Activated CD8-positive, alpha-beta memory T cell treated with anti-CD3 and anti-CD28 coated beads for 24 hours (primary cell): ENCODE measurements at regions not wholly inside any gene's neighbourhood (a gene's known extent, or its start where the extent isn't known, plus 50 kb on each side); places are given as distances from the start of the nearest gene placed in this dataset.
"Not testable (repeated sequence)": the region's sequence is repeated elsewhere in the genome, so short reads cannot be mapped to it uniquely, and the experiment has no call there.

Source experiments
- DNase-seq: peaks from one replicate; pipeline ENCODE4 v3.0.0-alpha.2; 2020

DNA sequence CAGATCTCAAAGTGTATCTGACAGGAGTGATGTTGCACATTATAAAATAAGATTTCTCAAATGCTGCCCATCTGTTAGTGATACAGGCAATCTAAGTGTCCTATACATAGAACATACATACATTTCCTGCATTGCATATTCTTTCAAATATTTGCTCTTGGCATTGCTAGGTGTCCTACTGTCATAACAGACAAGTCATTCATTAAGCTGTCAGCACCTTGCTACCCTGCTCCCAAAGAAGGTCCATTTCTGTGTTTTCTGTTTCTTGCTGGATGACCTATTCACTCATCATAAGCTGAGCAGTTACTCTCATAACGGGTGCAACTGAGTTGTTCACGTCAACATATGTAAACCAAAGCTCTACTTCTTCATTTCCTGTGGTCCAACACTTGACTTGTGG lies 719.0 kb downstream of the KCNJ2 start:
- DNase-seq = no peak

DNA sequence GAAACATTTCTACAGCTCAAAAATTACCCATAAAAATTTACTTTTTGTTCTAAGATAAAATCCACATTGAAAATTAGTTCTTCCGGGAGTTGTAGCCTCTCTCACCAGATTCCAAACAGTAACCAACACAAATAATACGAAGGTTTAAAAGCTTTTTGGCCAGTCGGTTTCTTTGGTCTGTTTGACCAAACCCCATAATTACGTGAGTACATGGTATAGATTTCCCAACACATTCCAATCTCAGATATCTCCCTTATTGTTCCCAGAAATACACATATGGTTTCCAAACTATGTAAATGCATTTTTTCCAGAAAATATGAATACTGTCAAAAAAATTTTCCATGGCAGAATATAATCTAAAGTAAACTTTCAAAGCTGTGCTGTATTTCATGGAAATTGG lies 722.0 kb downstream of the KCNJ2 start:
- no peak for DNase-seq

DNA sequence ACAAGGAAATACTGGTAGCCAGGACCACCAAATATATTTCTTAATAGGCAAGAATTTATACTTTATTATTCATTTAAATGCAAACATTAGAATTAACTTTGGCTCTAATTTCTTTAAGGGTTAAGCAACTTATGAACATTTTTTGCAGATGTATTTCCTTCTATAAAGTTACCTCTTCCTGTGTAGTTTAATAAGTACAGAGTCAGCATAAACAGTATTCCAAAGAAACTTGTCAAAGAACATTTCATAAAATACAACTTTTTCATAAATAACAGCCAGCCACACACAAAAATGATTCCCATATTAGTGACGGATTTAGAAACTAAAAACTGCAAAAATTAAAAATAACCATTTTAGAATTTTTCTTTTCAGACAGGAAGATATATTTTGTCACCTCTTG lies 723.2 kb downstream of the KCNJ2 start:
- DNase-seq = no peak

DNA sequence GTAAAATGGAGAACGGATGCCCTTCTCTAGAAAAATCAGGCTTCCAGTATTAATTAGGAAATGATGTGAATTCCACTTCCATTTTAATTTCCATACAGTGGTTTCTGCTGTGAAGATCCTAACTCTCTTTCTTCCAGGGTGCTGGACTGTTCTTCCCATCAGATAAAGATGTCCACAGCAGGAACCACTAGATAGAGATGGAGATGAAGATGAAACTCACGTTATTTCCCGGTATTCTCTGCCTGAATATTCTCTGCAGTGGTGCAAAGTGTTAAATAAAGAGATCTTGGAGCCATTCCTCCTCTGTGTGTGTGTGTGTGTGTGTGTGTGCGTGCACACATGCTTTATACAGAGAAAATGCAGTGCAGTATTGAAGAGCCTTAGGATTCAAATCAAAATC lies 727.5 kb downstream of the KCNJ2 start:
- DNase-seq = no peak

DNA sequence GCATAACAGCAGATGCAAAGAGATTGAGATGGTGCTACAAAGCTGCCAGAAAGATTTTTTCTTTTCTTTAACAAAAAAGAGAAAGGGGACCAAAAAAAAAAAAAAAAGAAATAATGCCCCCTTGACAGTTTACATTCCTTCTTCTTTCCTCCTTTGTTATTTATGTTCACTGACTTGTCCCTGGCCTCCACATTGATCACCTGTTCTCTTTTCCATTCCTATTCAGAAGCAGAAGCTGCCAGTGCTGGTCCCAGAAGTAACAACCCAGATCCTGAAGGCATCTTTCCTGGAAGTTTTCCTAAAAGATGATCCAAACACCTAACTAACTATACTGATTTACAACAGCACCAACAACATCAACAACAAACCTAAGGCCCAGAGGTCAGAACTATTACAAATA lies 728.1 kb downstream of the KCNJ2 start:
- DNase-seq = no peak

DNA sequence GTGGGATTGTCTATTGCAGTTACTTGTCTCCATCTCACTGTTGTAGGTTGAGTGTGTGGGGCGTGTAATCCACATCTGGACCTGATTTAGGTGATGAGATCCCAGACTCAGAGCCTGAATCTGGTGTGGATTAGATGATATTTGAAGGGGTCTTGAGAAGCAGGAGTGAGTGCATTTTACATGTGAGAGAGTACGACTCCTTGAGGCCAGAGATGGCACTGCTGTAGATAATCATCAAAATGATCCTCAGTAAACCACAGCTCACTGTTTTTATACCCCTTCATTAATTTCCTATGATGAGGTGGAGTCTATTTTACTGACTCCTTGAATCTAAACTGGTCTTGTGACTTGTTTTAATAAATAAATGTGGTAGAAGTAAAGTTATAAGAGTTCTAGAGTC lies 732.5 kb downstream of the KCNJ2 start:
- no peak for DNase-seq

DNA sequence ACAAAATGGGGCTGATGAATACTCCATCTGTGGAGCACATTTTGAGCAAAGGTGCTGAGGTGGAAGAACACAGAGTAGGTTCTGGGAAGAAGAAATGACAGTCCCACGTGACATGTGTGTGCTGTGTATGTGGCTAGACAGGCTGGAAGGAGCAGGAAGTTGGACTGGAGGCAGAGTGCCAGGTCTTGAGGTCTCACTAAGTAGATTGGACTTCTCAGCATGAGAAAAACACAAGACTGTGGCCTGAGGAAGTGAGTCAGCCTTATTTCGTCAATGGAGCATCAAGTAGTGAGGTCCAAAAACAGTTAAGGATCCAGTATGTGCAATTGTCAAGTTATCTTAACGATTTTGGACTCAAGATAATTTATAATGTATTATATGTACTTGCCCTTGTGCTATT lies 736.5 kb downstream of the KCNJ2 start:
- DNase-seq = no peak

DNA sequence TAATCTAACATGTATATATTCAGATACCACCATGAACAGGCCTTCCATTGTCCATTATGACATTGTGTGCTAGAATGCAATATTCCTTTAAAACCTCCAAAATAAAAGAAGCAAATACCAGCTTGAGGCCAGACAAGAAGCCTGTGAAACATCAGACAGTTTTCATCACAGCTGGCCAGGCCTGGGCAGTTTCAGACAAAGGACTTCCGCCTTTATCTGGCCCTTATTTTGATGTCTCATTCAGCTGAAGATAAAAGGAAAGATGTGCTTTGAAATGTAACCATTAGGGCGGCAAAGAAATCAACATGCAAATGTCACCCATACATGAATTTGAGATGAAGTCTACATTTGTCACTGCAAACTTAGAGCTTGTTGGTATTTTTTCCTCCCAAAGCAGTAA lies 737.5 kb downstream of the KCNJ2 start:
- DNase-seq = no peak

DNA sequence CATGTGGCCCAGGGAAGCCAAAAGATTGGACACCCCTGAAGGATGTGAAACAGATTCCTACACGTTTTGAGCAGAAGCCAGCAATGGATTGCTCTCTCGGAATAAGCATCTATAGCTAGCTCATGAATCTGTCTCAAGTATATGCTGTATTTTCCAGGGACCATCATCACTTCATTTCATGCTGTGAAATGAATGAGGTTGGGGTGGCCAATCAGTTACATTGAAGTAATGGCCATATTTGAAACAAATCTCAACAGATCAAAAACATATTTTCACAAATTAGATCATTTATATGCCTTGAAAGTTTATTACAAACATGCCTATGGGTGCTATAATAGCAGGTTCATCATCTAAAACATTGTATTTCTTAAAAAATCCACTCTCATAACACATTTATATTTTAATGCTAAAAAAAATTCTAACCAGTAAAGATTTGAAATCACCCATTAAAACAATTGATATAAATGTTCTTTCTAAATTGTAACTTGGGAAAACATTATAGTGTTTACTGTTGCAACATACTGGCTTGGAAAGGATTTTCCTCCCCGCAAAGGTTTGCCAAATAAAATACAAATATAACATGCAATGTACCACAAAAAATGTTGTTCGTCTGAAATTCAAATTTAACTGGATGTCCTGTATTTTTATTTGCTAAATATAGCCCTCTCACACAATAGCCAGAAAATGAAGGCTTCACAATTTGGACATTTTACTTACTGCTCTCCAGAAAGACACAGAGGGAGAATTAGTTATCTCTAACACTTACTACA lies 743.6 kb downstream of the KCNJ2 start:
- DNase-seq = no peak

DNA sequence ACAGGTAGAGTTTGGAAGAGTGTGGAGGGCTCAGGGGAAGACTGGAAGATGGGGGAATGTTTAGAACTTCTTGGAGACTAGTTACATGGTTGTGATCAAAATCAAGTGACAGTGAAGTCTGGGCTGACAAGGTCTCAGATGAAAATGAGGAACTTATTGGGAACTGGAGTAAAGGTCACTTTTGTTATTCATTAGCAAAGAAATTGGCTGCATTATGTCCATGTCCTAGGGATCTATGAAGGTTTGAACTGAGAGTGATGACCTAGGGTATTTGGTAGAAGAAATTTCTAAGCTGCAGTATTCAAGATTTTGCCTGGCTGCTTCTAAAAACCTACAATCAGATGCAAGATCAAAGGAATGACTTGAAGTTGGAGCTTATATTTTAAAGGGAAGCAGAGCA lies 747.1 kb downstream of the KCNJ2 start:
- no peak for DNase-seq

DNA sequence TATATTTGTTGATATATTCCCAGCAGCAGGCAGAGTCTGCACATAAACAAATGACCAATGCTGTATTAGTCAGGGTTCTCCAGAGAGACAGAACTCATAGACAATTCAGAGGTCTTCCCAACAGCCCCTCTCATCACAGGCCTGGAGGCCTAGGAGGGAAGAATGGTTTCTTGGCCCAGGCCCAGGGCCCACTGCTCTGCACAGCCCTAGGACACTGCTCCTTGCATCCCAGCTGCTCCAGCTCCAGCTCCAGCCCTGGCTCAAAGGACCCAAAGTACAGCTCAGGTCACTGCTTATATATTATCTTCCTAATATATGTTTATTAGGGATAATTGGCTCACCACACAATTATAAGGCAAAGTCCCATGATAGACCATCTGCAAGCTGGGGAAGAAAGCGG lies 749.9 kb downstream of the KCNJ2 start:
- no peak for DNase-seq

DNA sequence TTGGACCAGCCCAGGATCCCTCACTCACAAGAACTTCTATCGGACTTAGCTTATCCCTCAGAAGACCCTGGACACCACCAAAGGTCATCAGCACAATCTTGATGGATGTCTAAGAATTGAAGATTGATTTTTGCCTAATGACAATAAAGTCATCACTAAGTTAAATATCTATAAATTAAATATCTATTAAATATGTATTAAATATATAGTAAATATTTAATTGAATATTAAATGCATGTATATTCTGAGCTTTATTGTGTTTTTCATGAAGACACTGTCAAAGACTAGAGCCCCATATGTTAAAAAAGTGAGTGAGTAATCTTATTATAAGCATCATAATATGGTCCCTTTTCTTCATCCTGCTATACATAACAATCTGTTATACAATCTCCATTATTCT lies 751.1 kb downstream of the KCNJ2 start:
- DNase-seq = no peak

DNA sequence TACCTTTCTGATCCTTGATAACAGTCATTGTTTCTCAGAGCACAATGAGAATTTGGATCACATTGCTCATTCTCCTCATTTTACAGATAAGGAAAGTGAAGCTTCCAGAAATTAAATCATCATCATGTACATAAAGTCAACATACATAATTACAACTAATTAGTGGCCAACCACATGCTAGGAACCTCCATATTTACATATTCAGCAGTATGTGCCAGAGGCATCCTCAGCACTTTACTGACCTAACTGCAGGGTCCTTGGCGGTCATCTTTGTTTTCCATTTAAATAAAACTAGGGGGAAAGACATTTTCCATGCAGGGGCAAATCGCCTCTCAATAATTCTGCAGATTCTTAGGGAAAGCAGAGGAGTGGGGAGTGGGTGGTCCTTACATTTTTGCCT lies 752.9 kb downstream of the KCNJ2 start:
- no peak for DNase-seq

DNA sequence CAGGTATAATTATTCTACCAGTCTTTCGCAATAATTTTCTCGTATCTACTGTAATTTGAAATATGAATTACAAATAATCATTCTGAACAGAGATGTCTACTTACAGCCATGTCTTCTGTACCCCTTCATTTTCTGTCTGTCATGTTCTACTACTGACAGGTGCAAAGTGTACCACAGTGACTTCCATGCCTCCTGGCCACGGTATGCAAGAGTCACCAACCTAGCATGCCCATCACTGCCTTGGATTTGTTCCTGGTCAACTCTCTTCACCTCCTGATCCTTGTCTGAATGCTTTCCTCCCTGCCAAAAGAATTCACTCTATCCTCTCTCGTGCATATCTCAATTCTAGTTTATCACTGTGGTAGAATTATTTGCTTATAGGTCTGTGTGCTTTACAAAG lies 755.4 kb downstream of the KCNJ2 start:
- DNase-seq = no peak

DNA sequence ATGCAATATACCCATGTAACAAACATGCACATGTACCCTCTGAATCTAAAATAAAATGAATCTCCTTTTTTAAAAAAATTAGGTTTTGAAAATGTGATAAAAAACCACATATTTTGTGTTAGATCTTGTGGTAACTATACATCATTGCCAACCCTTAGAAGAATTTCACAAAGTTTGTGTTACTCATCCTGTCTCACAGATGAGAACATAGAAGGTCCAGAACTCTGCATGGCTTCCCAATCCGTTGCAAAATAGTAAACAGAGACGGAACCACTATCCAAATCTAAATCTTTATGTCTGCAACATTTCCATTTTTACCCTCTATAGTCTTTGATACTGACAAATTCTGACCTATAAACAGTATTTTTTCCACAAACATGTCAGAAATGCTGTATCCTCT lies 759.9 kb downstream of the KCNJ2 start:
- no peak for DNase-seq

DNA sequence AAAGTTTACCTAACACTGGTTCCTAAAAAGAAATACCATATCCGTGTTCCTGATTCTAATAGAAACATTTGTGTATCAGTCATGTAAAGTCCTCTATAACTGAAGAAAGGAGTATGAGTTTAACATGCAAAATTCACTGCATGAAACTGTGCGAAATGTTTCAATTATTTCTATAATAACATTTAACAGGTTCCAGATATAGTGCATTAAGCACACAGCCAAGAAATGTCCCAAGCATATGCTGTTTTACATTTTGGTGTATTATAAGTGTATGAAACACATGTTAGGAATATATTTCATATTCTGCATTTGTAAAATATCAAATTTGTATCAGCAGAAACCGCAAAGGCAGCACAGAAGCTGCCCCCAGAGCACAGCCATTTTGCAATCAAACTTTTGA lies 764.9 kb downstream of the KCNJ2 start:
- no peak for DNase-seq

DNA sequence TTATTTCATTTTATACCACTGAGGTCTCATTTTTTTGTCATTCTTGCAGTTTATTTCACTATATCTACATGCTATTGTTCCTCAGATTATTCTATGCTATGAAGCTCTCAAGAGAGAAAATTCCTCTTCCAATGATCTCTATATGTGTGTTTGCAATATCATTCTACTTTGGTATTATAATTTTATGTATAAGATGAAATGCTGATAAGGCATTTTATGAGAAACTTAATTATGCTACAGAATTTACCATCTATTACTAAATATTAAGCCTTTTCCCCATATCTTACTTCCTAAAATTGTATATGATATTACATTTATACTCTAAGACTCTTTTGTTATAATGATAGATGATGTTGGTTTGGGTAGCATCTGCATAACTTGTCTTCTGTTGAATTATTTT lies 765.5 kb downstream of the KCNJ2 start:
- DNase-seq = no peak

DNA sequence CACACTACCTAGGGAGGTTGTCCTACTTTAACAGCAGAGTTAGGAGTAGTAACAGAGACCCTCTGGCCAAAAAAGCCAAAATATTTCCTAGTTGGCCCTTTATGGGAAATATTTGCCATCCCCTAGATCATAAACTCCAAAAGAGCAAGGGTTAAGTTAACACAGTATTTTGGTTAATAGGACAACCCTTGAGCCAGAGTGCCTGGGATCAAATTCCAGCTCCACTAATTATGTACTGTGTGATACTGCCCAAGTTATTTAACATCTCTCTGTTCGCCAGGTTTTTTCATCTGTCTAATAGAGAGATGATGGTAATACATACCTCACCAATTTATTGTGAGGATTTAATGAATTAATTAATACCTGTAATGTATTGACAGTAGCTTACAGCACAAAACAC lies 767.4 kb downstream of the KCNJ2 start:
- DNase-seq = no peak

DNA sequence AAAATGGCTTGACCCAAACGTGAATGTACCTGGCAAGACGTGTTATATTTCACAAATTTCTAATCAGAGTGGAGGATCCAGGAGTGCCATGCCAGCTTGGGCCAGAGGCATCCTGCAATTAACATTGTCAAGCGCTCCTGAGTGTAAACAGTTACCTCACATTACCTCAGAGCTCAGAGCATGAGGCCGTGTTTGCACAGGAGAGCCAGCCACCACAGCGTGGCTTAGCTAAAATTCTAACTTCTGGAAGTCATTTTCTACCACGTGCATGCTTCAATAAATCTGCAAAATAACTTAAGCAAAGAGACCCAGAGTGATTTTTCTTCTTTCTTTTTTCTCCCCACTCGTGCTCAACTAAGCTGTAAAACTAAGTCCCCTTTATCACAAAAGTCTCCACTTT lies 769.0 kb downstream of the KCNJ2 start:
- no peak for DNase-seq

DNA sequence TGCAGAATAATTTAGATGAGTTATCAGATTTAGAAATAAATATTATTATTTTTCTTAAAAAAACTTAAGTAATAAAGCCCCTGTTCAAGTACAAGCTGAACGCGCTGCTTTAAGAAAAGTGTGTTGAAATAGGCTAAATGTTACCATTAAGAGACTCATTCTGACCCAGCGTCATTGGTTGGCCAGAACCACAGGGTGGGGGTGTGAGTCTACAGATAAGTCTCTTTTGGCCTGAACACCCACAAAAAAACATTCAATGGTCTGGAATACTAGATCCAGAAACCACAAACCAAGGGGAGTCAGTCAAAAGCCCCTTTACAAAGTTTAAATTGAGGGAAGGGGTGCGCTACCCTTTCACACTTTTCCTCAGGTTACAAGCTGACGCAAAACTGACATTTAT lies 776.1 kb downstream of the KCNJ2 start:
- no peak for DNase-seq

DNA sequence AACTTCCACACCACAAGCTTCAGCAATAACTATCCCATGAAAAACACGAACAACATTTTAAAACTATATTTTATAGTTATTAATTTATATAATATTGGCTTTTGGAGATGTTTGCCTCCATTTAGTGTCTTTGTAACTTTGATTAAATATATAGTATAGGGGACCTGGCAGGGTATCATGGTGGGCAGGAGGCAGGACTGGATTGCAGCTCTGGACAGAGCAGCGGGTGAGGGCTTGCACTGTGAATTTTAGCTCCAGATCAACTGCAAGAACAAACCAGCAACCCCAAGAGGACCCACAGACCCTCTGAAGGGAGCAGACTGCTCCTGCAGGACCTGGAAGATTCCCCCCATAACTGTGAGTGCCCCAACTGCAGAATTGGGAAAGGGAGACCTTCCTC lies 777.9 kb downstream of the KCNJ2 start:
- no peak for DNase-seq

DNA sequence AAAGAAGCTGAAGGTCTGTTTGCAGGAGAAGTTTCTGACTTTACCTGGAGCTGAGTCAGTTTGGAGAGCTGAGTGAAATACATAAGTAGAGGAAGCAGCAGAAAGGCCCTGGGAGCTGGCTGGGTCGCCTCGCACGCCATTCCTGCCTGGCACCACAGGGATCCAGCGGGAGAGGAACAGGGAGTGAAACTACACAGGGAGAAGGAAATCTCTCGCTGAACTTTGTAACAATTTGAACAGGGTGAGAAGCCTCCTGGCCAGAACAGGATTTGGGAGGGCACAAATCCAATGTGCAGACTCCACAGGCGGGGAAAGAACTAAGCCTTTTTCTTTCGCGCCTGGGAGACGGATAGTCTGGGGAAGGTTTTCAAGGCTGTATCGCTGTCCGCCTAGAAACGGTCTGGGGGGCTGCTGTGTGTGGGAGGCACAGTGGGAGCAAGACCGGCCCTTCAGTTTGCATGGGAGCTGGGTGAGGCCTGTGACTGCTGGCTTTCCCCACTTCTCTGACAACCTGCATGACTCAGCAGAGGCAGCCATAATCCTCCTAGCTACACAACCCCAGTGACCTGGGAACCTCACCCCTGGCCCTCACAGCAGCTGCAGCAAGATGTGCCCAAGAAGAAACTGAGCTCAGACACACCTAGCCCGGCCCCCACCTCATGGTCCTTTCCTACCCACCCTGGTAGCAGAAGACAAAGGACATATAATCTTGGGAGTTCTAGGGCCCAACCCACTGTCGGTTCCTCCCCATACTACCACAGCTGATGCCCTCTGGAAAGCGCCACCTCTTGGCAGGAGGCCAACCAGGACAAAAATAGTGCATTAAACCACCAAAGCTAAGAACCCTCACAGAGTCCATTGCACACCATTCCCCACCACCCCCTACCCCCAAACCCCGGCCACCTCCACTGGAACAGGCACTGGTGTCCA lies 778.6 kb downstream of the KCNJ2 start:
- no peak for DNase-seq

DNA sequence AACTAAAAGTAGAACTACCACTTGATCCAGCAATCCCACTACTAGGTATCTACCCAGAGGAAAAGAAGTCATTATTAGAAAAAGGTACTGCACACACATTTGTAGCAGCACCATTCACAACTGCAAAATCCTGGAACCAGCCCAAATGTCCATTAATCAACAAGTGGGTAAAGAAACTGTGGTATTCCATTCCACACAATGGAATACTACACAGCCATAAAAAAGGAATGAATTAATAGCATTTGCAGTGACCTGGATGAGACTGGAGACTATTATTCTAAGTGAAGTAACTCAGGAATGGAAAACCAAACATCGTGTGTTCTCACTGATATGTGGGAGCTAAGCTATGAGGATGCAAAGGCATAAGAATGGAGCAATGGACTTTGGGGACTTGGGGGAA lies 783.8 kb downstream of the KCNJ2 start:
- not testable (repeated sequence) for DNase-seq

DNA sequence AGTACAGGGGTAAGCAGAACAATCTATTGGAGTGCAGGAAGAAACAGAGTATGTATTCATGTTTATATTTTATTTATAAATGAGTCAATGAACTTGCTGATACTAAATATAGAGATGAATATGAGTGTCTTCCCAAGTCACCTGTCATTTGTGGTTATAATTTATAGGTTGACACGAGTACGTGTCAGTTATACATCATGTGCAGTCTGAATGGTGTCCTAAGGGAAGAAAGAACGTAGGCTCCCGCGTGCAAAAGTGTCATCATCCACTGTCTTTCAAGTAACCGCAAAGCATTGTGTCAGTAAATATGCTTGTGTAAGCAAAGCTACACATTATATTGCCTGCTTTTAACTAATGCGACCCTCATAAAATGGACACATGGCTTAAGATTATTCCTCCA lies 786.1 kb downstream of the KCNJ2 start:
- DNase-seq = no peak

DNA sequence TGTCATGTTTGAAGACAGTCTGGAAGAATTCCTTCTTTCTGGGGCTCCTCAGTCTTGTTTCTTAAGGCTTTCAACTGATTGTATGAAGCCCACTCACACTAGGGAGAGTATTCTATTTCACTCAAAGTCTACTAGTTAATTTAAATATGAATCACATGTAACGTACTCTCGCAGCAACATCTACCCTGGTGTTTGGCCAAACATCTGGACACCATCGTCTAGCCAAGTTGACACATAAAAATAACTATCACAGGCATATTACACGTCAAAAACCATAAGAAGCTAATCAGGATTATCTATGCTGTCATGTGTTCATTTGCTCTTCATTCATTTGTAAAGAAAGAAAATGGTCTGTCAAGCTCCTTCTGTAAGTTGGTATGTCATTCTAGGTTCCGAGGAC lies 787.4 kb downstream of the KCNJ2 start:
- DNase-seq = no peak
